ENCODE measurements at regions not wholly inside any gene's neighbourhood (a gene's known extent, or its start where the extent isn't known, plus 50 kb on each side); places are given as distances from the start of the nearest gene placed in this dataset.

GRCh38 chr1:30100524-30100862, 622.9 kb downstream of the MATN1 start:
- TF ChIP-seq GATA3 (IDR thresholded peaks at IDR 0.05; ENCODE audit: low read depth, low read length): no peak
- TF ChIP-seq GATA2 (IDR thresholded peaks at IDR 0.05; ENCODE audit: low read depth, low read length): no peak

Data from SH-SY5Y (cell line).